Choroid plexus epithelial cell (primary cell): ENCODE measurements at regions not wholly inside any gene's neighbourhood (a gene's known extent, or its start where the extent isn't known, plus 50 kb on each side); places are given as distances from the start of the nearest gene placed in this dataset.

Experiments
- DNase-seq: peaks from one replicate; pipeline ENCODE4 v3.0.0-alpha.2; 2010; ENCODE audit warnings: low read depth
- H3K4me3 ChIP-seq: 2 replicates; pipeline ENCODE4 v1.5.1; 2011; ENCODE audit warnings: low read depth, mild to moderate bottlenecking, control low read depth, low read length, moderate library complexity
- TF ChIP-seq, protein P1 (sequence below): conservative IDR thresholded peaks from 2 replicates; pipeline ENCODE4 v1.5.1; 2011; ENCODE audit warnings: low read depth, mild to moderate bottlenecking, control low read depth, inconsistent platforms, low read length, moderate library complexity

DNA sequence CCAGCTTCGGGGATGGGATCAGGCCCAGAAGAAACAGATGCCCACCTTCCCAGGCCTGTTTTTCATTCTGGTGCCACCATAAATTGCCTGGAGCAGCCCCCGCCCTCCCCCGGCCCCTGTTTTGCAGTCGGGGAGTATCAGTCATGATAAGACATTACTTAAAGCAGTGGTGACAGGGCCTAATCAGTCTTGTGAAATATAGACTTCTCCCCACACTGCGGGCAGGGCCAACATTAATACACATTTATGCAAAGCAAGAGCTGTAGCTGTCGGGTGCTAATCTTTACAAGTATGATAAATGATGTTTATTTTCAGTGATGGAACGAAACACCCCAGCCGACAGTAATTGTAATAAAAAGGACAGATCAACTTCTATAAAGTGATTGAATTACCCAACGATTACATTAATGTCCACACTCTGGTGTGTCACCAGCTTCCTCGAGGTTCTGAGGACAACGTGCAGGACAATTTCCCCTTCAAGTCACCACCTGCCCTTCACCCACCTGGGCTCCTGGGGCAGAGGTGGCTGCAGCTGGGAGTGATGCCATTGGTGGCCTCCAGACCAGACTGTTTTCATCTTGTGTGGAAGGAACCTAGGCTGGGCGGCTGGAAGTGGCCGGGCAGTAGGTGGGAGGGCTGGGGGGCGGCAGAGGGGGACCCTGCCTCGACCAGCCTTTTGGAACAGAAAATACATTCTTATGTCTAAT is 226.0 kb downstream of the TFCP2L1 start:
- no peak overlapping the region for H3K4me3 ChIP-seq
- TF ChIP-seq, protein P1, sequence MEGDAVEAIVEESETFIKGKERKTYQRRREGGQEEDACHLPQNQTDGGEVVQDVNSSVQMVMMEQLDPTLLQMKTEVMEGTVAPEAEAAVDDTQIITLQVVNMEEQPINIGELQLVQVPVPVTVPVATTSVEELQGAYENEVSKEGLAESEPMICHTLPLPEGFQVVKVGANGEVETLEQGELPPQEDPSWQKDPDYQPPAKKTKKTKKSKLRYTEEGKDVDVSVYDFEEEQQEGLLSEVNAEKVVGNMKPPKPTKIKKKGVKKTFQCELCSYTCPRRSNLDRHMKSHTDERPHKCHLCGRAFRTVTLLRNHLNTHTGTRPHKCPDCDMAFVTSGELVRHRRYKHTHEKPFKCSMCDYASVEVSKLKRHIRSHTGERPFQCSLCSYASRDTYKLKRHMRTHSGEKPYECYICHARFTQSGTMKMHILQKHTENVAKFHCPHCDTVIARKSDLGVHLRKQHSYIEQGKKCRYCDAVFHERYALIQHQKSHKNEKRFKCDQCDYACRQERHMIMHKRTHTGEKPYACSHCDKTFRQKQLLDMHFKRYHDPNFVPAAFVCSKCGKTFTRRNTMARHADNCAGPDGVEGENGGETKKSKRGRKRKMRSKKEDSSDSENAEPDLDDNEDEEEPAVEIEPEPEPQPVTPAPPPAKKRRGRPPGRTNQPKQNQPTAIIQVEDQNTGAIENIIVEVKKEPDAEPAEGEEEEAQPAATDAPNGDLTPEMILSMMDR = no peak

DNA sequence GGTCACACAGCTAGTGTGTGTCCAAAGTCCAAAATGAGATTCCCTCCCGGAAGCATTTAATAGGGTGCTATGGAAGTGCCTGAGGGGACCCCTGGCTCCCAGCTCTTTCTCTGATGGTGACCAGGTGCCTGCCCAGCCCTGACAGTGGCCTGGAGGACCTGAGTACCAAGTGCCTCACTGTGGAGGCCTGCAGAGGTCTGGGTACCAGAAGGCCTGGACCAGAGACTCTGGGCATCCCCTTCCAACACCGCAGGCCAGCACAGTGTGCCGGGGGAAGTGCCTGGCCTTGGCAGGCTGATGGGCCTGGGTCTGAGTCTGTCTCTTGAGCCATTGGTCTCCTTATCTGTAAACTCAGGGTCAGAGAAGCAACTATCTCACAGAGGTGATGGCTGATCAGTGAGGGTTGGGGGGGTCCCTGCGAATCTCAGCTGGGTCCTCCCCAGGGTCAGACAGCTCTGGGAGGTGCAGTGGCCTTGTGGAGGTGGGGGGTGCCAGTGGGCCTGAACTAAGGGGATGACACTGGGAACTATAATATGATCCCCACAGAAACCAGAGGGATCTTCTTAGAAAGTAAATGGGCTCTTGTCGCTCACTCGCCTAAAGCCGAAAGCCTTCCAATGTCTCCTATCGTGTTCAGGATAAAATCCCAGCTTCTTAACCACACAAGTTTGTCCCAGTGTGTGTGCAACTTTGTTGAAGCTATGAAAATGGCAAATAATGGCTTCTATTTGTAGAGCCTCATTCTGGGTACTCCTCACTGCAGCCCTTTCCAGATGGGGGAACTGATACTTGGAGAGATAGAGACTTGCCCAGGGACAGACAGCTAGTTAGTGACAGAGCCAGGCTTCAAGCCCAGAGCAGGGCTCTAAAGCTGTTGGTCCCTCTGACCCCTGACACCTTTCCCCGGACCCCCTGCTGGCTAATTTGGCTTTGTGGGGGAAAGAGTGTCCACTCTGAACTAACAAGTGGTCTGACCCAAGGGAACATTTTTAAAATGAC is 225.1 kb downstream of the TFCP2L1 start:
- TF ChIP-seq, protein P1 = no peak
- no peak for DNase-seq
- no peak overlapping the region for H3K4me3 ChIP-seq

More for the DNA sequence above, 226.0 kb downstream of the TFCP2L1 start:
- no peak for DNase-seq

DNA sequence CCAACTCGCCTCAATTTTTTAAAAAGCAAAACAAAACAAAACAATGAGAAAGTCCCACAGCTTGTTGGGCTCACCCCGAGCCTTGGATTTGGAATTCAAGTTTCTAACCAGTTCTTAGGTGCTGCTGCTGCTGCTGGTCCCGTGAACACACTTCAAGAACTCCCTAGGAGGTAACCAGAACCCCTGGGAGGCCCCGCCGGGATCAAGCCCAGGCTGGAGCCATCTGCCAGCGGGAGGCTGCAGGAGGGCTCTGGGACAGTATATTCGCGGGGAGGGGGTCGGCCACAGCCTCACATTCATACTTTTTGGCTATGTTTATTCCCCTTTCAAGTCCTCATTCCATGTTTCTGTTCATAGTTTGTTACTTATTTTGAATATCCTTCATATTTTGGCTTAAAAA is 223.4 kb downstream of the TFCP2L1 start:
- no peak for DNase-seq

DNA sequence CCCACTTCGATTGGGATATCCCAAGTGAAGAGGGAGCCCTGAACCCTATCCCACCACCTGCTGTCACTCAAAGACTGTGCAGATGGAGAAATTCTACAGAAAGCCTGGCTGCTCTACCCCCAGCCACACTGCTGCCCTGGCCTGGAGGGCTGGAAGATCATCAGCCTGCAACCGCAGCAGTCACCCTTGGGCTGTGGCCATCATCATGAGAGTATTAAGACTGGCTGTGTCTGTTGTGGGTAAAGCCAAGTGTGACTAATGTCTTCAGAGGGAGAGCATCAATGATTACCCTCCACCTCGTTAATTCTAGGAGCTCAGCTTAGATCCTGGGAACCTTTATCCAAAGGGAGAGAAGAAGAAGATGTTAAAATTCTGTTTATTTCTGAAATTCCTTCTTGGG is 221.5 kb downstream of the TFCP2L1 start:
- no peak for DNase-seq
- H3K4me3 ChIP-seq = no peak overlapping the region
- TF ChIP-seq, protein P1 = no peak

More for the DNA sequence above, 223.4 kb downstream of the TFCP2L1 start:
- TF ChIP-seq, protein P1 = no peak
- no peak overlapping the region for H3K4me3 ChIP-seq

DNA sequence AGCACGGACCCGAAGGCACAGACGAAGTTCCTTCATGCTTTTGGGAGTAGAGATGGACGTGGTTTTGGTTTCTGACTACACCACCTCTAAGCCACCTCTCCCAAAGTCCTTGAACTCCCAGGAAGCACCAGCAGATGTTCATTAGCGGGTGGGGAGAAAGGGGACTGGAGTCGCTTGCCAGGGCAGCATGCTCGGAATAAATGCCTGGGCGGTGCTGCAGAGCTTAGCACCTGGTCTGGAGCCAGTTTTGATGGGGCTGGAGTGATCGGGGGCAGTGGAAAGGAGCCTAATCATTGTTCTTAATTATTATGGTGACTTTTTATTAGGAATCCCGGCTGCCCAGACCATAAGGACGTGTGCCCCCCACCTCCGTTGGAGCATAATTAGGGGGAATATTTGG is 220.8 kb downstream of the TFCP2L1 start:
- H3K4me3 ChIP-seq = no peak overlapping the region
- TF ChIP-seq, protein P1 = no peak
- no peak for DNase-seq

DNA sequence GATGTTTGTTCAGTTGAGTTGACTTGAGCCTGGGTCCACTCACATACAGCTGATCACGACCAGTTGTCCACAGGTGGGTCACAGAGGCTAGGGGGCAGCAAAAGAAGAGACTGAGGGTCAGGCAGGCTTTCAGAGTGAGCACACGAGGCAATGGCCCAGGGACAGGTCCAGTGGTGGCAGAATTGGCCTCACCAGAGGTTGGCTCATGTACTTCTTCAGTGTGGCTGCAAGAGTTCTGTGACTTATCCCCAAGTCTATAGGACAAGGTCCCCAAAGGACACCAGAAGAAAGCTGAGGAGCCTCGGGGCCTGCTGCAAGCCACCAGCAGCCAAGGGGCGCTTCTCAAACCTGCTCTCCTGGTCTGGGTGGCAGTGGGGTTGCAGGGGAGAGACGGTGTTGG is 219.8 kb downstream of the TFCP2L1 start:
- DNase-seq = no peak
- H3K4me3 ChIP-seq = no peak overlapping the region
- TF ChIP-seq, protein P1 = no peak
